GM23338 (cell line): ENCODE measurements at regions not wholly inside any gene's neighbourhood (a gene's known extent, or its start where the extent isn't known, plus 50 kb on each side); places are given as distances from the start of the nearest gene placed in this dataset.

ENCODE experiments used
- ATAC-seq: fragments of 200-7000 bp; cut with Tn5 transposase; 3 replicates; pipeline ENCODE4 v1.9.1; 2020
- DNase-seq: peaks from one replicate; pipeline ENCODE4 v3.0.0-alpha.2; 2015; ENCODE audit warnings: low spot score
- H2AFZ ChIP-seq: fragments of 200-600 bp; sonication (generic); 2 replicates; pipeline ENCODE4 v1.8.0; 2016; ENCODE audit warnings: antibody characterized with exemption, mild to moderate bottlenecking, moderate library complexity
- H3F3A ChIP-seq: fragments of 200-600 bp; sonication (generic); replicated peaks from 2 replicates; pipeline ENCODE4 v1.8.0; 2017; ENCODE audit warnings: antibody characterized with exemption, mixed run types, low read depth
- H3K27ac ChIP-seq: fragments of 200-600 bp; sonication (generic); 2 replicates; pipeline ENCODE4 v1.6.1; 2016; ENCODE audit warnings: low read depth
- H3K27me3 ChIP-seq: fragments of 200-600 bp; sonication (generic); 2 replicates; pipeline ENCODE4 v1.8.0; 2016; ENCODE audit warnings: mild to moderate bottlenecking, mixed run types, moderate library complexity; ENCODE audit not compliant: insufficient read depth
- H3K36me3 ChIP-seq: fragments of 200-600 bp; sonication (generic); 2 replicates; pipeline ENCODE4 v1.8.0; 2016; ENCODE audit warnings: mild to moderate bottlenecking; ENCODE audit not compliant: insufficient read depth
- H3K4me1 ChIP-seq: fragments of 200-600 bp; sonication (generic); 2 replicates; pipeline ENCODE4 v1.8.0; 2016; ENCODE audit warnings: mild to moderate bottlenecking, moderate library complexity; ENCODE audit not compliant: insufficient read depth
- H3K4me2 ChIP-seq: fragments of 200-600 bp; sonication (generic); 2 replicates; pipeline ENCODE4 v1.7.1; 2017; ENCODE audit warnings: mixed run types
- H3K4me3 ChIP-seq: fragments of 200-600 bp; sonication (generic); 2 replicates; pipeline ENCODE4 v1.6.1; 2016; ENCODE audit warnings: mixed run types
- H3K79me2 ChIP-seq: fragments of 200-600 bp; sonication (generic); replicated peaks from 2 replicates; pipeline ENCODE4 v1.8.0; 2017; ENCODE audit warnings: mild to moderate bottlenecking; ENCODE audit not compliant: insufficient read depth
- H3K9me2 ChIP-seq: fragments of 200-600 bp; sonication (generic); 2 replicates; pipeline ENCODE4 v1.8.0; 2017; ENCODE audit not compliant: insufficient read depth
- H4K20me1 ChIP-seq: fragments of 200-600 bp; sonication (generic); replicated peaks from 2 replicates; pipeline ENCODE4 v1.8.0; 2017; ENCODE audit warnings: mild to moderate bottlenecking; ENCODE audit not compliant: insufficient read depth
- H3K27ac Mint-ChIP-seq: 2 replicates; pipeline ENCODE4 v1.8.0; 2020; ENCODE audit warnings: inconsistent platforms, mild to moderate bottlenecking, moderate library complexity, mixed read lengths
- H3K27me3 Mint-ChIP-seq: 3 replicates; pipeline ENCODE4 v1.8.0; 2022; ENCODE audit warnings: low read depth, mild to moderate bottlenecking, moderate library complexity, mixed read lengths, inconsistent platforms; ENCODE audit not compliant: insufficient read depth, poor library complexity
- H3K36me3 Mint-ChIP-seq: 3 replicates; pipeline ENCODE4 v1.8.0; 2021; ENCODE audit warnings: low read depth, mild to moderate bottlenecking, inconsistent platforms, moderate library complexity, mixed read lengths
- H3K4me1 Mint-ChIP-seq: 3 replicates; pipeline ENCODE4 v1.8.0; 2020; ENCODE audit warnings: mild to moderate bottlenecking, inconsistent platforms, mixed read lengths
- H3K4me3 Mint-ChIP-seq: 3 replicates; pipeline ENCODE4 v1.8.0; 2021; ENCODE audit warnings: moderate library complexity, mild to moderate bottlenecking, inconsistent platforms, mixed read lengths
- H3K9me3 Mint-ChIP-seq: 3 replicates; pipeline ENCODE4 v1.8.0; 2020; ENCODE audit warnings: moderate library complexity, mild to moderate bottlenecking, inconsistent platforms, mixed read lengths
- CREB1 ChIP-seq: fragments of 250-450 bp; sonication (Bioruptor Pico); IDR thresholded peaks from 2 replicates; pipeline ENCODE4 v1.5.0; 2020; ENCODE audit warnings: low read depth, mild to moderate bottlenecking, moderate library complexity
- CTCF ChIP-seq, 2 experiments: fragments of 200-600 bp in 1 of 2; sonication (generic) in 1 of 2; conservative IDR thresholded peaks; 2 replicates each; pipeline versions ENCODE4 v1.5.1 to v1.6.1; 2016 to 2017; ENCODE audit warnings: antibody characterized with exemption in 2 of 2, low read depth in 2 of 2, mild to moderate bottlenecking in 2 of 2, moderate library complexity in 1 of 2
- ETS1 ChIP-seq: IDR thresholded peaks from 2 replicates; pipeline ENCODE4 v1.6.1; 2016; ENCODE audit warnings: antibody characterized with exemption
- EZH2 ChIP-seq: fragments of 200-600 bp; sonication (generic); IDR thresholded peaks from one replicate; pipeline ENCODE4 v1.8.0; 2017; ENCODE audit warnings: antibody characterized with exemption, mild to moderate bottlenecking, low read depth; ENCODE audit not compliant: unreplicated experiment
- EZH2phosphoT487 ChIP-seq: fragments of 200-600 bp; sonication (generic); IDR thresholded peaks from one replicate; pipeline ENCODE4 v1.8.1; 2018; ENCODE audit warnings: antibody characterized with exemption; ENCODE audit not compliant: unreplicated experiment
- JUNB ChIP-seq: IDR thresholded peaks from one replicate; pipeline ENCODE4 v1.6.1; 2016; ENCODE audit warnings: antibody characterized with exemption; ENCODE audit not compliant: unreplicated experiment
- NANOG ChIP-seq: IDR thresholded peaks from 2 replicates; pipeline ENCODE4 v1.6.1; 2016; ENCODE audit warnings: antibody characterized with exemption, borderline replicate concordance
- POLR2AphosphoS5 ChIP-seq: IDR thresholded peaks from 2 replicates; pipeline ENCODE4 v1.6.1; 2016; ENCODE audit warnings: antibody characterized with exemption, low read depth
- REST ChIP-seq: IDR thresholded peaks from one replicate; pipeline ENCODE4 v1.6.1; 2018; ENCODE audit warnings: antibody characterized with exemption; ENCODE audit not compliant: unreplicated experiment
- STAT1 ChIP-seq: IDR thresholded peaks from one replicate; pipeline ENCODE4 v1.6.1; 2016; ENCODE audit warnings: antibody characterized with exemption; ENCODE audit not compliant: unreplicated experiment
- ZNF114 ChIP-seq: fragments of 250-450 bp; sonication (Bioruptor Pico); IDR thresholded peaks from 2 replicates; pipeline ENCODE4 v1.5.0; 2020; ENCODE audit warnings: mild to moderate bottlenecking, moderate library complexity
- ZNF331 ChIP-seq: fragments of 250-450 bp; sonication (Bioruptor Pico); IDR thresholded peaks from 2 replicates; pipeline ENCODE4 v1.5.0; 2020; ENCODE audit warnings: low read depth, mild to moderate bottlenecking, moderate library complexity
- ZNF462 ChIP-seq: fragments of 250-450 bp; sonication (Bioruptor Pico); IDR thresholded peaks from 2 replicates; pipeline ENCODE4 v1.5.0; 2020; ENCODE audit warnings: mild to moderate bottlenecking, moderate library complexity

GRCh38 chr2:236499691-236500578, 69.7 kb upstream of the ACKR3 start:
- H2AFZ ChIP-seq: no peak overlapping the region
- H3K27me3 ChIP-seq: no peaks in the 10 kb centered on the region
- no peaks in the 10 kb centered on the region; the same call in 2 of the 3 replicates for H3K9me3 Mint-ChIP-seq
- H3K27ac Mint-ChIP-seq: no peak overlapping the region; the same call in 1 of the 2 replicates
- no peak for ATAC-seq
- no peaks in the 10 kb centered on the region for H4K20me1 ChIP-seq
- no peak overlapping the region for H3K4me2 ChIP-seq
- no peak overlapping the region for H3K27ac ChIP-seq
- no peaks in the 10 kb centered on the region for H3K36me3 ChIP-seq
- H3K27me3 Mint-ChIP-seq: no peaks in the 10 kb centered on the region
- no peaks in the 10 kb centered on the region for H3K36me3 Mint-ChIP-seq
- H3F3A ChIP-seq: no peaks in the 10 kb centered on the region
- H3K4me3 ChIP-seq: no peak overlapping the region
- no peaks in the 10 kb centered on the region for H3K79me2 ChIP-seq
- H3K4me1 Mint-ChIP-seq: peaks cover 4% of the 10 kb centered on the region; the same call in 2 of the 3 replicates
- TF ChIP-seq NANOG (no peak), ETS1 (no peak), STAT1 (no peak), ZNF331 (no peak), ZNF114 (CRISPR knock-in tag) (no peak), CREB1 (CRISPR knock-in tag) (no peak), JUNB (no peak), EZH2phosphoT487 (no peak), REST (no peak), EZH2 (no peak), POLR2AphosphoS5 (no peak), CTCF (conservative IDR thresholded peaks at IDR 0.05; ENCODE audit: low read depth in 2 of 2) (no peak), ZNF462 (no peak)
- no peak for DNase-seq
- no peaks in the 10 kb centered on the region for H3K9me2 ChIP-seq
- no peak overlapping the region for H3K4me3 Mint-ChIP-seq
- H3K4me1 ChIP-seq: no peaks in the 10 kb centered on the region
